GM21825 (cell line): ENCODE measurements at regions not wholly inside any gene's neighbourhood (a gene's known extent, or its start where the extent isn't known, plus 50 kb on each side); places are given as distances from the start of the nearest gene placed in this dataset.

Source experiments
- ATAC-seq: cut with Tn5 transposase; IDR thresholded peaks from one replicate; pipeline ENCODE4 v1.9.1; 2021; ENCODE audit warnings: mild to moderate bottlenecking, moderate library complexity; ENCODE audit not compliant: unreplicated experiment

DNA sequence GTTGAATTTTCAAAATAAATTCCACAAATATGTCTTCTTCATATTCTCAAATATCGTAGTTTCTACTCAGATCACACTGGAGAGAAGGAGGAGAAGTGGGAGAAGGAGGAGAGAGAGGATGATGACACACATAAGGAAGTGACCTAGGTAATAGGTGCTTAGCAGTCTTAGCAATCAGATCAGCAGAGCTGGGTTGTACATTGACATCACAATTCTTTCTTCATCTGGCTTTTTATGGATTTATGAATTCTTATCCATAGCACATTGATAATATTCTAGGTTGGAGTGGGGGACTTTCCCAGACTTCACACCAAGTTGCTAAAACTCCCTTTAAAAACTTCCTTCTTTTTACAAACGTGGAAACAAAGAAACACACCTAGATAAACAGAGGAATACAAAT is 86.9 kb downstream of the FGF9 start:
- no peak for ATAC-seq

DNA sequence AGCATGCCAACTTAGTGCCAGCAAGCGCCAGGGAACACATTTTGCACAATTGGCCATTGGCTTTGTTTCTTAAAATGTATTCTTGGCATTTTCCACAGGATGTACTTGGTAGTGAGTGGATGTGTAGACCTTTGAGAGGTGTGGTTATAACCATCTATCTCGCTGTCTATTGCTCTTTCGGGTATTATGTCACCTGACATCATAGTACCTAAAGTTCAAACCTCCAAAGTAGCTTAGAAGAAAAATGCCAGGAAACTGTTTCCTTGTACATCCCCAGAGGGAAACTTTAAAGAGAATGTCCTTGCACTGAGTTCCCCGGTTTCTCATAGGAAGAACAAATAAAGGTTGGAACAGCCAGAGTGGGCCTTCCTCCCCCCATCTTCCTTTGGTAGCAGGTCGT is 87.6 kb downstream of the FGF9 start:
- no peak for ATAC-seq

DNA sequence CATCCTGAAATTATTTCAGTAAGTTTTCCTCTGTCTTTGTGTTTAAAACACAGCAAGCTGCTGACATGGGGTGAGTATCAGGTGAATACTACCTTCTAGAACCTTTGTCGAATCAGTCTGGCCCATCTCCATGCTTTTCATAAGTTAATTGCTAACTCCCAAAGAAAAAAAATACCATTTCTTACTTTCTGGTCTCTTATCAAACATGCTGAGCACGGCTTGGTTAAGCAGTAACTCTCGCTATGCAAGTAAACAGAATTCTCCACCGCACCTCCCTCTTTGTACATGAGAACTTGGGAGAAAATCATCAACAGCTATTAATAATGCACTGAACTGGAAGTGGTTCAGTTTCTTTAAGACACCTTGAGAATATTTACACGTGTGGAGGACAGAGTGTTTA is 88.6 kb downstream of the FGF9 start:
- no peak for ATAC-seq

DNA sequence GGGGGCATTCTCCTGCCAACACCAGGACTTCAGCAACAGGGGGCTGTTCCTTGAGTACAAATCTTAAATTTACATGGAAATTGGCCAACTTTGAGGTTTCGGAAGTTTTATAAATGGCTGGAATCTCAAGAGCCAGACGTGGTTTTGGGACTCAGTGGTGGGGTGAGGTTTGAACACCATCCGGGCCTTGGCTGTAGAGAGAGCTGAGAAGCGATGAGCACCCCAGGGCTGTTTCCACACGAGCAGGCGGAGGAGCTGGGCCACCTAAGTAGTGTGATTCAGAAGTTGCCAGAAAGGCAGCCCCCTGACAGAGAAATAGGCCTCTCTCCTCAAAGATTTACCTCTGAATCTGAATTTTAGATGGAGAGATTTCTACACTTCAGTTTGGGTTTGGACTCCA is 89.0 kb downstream of the FGF9 start:
- ATAC-seq = no peak

DNA sequence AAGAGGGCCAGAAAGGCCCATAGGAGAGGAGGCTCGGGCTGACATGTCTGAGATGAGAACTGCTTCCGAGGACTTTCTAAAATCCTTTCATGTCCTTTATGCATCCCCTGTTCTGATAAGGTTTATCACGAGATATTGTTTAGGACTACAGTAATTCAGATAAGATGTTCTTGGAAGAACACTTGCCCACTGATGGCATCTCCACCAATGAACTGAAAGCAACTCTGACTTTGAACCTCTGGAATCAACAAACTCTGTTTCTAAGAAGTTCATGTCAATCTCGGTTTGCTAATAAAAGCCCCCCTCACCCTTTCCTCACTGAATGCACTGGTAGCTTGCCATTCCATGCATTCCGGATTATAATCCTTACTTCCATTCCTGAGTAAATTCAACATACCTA is 90.9 kb downstream of the FGF9 start:
- no peak for ATAC-seq

DNA sequence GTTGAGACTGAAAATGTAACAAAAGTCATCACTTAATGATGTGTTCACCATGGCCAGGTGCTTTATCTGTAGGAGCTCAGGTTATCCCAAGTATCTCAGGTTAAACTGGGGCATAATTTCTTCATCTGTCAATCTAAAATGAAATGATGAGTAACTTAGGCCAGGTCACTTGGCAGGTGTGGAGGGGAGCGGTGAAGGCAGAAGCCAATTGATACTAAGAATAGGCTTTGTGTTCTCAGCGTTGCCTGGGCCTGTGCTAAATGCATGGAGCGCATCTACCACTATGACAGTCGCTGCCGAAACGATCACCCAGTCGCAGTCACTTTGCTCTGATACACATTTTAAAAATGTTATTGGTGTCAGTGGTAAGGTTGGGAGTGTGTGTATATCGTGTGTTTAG is 91.6 kb downstream of the FGF9 start:
- no peak for ATAC-seq

DNA sequence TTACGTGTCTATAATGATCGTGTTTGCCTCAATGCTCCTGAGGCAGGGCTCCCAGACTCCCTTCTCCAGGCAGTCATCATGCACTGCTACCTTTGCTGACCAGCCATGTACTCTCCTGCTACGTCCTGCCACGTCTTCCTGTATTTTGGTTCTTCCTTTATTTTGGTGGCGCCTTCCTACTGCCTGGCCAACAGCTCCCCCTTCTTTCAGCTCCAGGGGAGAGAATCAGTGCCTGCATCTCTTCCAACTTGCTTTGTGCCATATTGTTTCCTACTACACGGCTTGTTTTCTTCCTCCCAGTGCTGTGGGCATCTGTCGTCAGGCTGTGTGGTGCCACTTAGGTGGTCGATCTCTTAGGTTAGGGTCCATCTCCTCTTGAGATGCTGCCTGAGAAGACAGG is 96.2 kb downstream of the FGF9 start:
- ATAC-seq = no peak

DNA sequence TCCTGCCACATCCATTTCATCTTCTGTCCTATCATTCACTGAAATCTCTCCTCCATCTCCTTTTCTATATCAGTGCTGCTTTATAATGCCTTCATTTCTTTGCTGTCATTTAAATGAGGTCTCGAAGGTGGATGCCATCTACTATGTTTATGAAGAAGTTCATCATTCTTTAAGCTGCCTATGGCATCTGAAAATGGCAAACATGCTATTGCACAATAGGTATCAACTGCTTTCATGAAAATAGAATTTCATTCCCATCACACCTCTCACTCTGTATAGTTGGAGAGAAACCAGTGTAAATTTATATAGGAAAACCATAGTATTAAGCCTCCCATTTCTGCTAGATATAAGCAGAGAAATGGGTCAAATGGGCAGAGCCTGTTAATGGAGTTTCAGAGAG is 100.2 kb downstream of the FGF9 start:
- ATAC-seq = no peak

DNA sequence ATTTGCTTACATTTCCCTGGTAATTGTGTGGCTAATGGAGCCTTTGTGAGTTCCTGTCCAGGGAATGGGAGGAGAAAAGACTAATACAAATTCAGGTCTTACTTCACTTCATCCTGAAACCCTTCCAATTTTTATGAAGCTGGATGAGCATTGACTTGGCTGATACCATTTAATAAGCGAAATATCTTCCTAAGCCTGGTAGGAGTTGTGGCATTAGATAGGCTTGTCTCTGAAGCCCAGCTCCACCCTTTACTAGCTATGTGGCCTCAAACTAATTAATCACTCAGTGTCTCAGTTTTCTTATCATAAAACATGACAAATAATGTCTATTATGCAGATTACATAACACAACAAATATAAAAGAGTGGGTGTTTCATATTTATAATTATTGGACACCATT is 106.3 kb downstream of the FGF9 start:
- ATAC-seq = no peak

DNA sequence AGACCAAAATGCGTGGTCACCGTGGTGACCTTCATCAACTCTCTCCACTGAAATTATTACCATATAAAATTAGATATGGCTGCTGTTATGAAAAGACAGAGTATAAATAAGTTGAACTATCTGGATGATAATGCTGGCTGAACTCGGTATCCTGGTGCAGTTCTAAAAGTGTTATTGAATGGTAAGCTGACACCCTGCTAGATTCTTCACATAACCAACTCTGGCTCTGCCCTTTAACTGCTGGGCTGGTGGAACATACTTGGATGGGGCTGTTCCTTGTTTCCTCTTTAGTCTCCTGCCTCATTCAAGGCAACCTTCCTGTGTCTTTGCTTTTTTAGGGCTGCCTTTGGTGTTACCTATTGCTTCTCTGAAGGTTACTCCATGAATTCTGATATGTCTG is 106.9 kb downstream of the FGF9 start:
- ATAC-seq = no peak

DNA sequence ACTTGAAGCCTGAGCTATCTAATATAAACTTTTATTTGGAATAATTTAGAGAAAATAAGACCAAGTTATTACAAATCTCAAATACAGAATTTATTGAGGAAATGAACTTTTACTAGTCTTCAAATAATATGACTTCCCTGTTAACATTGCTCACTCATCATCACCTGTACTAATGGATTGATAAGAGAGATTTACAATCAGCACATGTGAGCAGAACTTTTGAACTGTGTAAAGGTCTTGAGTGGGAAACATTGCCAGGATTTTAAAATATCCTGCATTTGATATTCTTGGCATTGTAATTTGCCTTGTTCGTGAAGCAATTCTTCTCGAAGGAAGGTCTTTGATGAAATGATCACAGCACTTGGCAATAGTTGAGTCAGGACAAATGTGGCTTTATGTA is 111.9 kb downstream of the FGF9 start:
- ATAC-seq = no peak

DNA sequence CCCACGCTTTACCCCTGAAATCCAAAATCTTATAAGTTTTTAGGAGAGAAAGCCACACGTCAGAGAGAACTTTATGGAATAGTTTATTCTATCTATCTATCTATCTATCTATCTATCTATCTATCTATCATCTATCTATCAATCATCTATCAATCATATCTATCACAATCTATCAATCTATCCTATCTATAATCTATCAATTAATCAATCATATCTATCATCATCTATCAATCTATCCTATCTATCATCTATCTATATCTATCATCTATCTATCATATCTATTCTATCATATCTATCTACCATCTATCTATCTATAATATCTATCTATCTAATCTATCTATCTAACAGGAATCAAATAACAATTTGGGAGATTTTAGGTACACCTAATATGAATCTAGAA is 115.1 kb downstream of the FGF9 start:
- no peak for ATAC-seq

DNA sequence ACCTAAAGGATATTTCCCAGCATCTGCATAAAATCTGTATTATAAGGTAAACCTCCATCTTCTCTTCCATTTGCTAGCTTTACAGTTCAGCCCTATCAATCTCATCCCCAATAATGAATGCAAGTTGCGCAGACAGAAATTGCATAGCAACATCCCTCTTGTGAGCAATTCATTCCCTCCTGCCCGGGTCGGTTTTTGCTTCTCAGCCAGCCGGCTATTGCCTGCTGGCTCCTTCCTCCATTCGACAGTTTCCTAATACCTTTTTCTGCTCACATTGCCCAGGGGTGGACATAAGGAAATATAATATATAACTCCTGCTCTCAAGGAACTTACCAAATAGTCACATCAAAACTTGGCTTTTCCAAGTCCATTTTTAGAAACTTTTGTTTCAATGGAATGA is 125.2 kb downstream of the FGF9 start:
- no peak for ATAC-seq

DNA sequence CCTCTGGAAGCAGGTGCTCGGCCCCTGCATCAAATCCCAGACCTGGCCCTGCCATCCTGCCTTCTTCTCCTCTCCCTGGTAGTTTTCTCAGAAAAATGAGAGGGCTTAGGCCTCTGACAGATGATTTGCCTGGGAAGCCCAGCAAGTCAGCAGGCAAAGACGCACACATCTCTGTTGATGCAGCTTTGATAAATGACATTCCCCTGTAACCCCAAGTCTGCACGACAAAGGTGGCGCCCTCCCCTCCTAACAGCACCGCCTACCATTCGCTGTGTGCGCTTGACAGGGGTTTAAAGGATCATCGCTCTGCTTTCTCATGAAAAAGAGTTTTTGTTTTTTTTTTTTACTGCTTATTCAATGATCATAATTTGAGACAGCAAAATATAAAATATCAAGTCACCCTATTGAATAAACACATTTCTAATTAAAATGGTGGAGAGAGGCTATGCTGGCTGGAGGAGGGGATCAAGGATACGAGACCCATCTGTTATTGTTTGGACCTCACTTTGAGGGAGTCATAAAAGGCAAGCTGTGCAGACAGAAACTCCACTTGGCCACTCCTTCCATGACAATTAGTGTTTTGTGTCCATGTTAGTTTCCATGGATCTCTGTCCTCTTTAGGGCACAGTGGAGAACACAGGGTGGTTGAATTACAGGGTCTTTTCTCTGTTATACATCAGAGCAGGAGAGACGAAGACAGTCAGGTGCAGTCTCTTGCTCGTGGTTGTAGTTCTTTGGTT is 126.1 kb downstream of the FGF9 start:
- ATAC-seq = no peak

DNA sequence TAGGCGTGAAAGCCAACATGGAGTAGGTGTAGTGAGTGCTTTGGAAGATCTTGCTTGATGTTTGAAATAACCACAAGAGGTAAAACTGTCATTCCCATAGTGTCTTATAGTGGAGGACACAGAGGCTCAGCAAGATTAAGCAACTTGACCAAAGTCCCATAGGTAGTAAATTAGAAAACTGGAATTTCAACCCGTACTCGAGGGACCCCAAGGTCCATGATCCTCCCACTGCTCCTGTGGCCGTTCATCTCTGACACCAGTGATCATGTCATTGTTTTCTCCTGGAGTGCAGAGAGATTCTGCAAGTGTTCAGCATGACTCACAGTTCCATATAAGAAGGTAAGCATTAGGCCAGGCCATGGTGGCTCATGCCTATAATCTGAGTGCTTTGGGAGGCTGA is 126.9 kb downstream of the FGF9 start:
- no peak for ATAC-seq

DNA sequence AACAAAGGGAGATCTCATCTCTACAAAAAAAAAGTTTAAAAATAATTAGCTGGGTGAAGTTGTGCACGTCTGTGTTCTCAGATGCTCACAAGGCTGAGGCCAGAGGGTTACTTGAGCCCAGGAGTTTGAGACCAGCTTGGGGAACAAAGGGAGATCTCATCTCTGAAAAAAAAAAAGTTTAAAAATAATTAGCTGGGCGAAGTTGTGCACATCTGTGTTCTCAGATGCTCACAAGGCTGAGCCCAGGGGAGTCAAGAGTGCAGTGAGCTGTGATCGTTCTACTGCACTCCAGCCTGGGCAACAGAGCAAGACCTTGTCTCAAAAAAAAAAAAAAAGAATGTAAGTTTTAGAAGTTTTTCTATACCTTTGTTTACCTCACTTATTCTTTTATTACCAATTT is 127.3 kb downstream of the FGF9 start:
- ATAC-seq = no peak

DNA sequence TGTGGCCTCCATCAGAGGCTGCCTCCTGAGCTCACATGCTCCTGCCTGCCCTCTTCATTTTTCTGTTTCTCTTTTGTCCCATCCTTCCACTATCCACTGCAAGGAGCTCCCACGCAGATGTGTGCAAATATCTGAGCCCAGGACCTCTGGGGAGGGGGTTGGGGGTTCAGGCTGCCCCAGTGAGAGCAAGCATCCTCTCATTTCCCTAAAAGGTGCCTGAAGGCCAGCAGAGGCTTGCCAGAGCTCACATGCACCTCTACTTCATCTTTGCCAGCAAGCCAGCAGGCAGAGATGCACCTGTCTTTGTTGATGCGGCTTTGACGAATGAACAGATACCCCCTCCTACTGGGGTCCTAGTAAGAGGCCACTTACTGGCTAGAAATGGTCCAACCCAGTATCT is 128.8 kb downstream of the FGF9 start:
- no peak for ATAC-seq

DNA sequence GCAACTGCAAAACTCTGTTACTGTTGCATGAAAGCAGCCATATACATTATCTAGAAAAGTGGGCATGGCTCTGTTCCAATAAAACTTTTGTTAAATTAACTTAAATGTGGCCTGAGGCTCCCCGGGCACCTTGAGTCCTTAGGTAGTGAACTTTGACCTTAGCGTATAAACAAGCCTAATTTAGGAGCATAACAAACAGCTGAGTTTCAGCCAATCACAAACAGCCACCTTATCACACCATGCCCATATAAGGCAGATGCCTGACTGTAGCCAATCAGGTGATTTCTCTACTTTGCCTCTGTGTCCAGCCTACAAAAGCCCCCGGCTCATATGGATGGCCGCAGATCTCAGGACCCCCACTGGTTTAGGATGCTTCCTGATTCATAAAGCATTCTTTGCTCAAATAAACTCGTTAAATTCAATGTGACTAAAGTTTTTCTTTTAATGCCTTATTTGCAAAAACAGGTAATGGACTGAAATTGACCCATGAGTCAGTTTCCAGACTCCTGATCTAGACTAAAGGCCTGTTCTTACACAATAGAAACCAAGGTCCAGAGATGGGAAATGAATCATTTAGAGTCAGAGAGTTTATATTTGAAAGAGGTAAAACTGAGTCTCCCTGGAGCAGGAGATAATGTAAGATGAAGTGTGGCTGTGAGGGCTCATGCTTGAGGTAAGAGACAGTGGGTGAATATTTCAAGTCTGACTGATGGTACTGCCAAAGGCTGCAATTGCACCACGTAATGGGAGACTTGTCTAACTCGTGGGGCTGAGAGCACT is 130.2 kb downstream of the FGF9 start:
- no peak for ATAC-seq

DNA sequence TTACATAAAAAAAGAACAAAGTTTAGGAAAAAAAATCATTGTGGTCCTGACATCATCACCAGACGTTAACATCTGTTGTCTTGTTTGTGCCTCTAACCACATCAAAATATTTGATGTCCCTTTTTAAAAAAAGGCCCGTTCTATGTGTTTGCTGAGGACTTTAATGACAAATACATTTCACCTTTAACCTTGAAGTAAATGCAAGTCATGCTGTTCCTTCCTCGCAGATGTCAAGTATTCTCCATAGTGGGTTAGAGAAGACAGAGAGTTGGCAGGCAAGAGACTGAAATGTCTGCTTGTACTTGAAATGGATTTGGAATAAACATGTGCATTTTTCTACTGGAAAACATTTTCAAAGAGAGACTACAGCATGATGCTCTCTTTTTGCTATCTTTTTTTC is 134.9 kb downstream of the FGF9 start:
- ATAC-seq = no peak

DNA sequence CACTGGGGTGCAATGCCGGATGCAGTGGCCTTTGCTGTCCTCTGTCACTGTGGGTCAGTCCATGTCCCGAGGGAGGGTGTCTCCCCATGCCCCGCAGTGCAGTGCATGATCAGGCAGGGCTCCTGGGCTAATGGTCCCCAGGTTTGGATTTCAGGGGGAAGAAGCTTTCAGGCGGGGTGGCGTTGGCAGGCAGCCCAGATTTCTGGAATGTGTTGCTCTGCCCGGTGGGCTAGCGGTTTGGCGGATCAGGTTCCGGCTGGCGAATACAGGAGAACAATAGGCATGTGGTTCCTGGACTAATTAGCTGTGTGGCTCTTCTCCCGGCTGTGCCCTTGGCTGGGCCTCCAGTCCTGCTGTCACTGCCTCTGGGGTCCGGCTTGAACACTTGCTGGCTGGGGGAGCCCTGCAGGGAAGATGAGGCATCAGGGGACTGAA is 141.3 kb downstream of the FGF9 start:
- ATAC-seq = no peak

DNA sequence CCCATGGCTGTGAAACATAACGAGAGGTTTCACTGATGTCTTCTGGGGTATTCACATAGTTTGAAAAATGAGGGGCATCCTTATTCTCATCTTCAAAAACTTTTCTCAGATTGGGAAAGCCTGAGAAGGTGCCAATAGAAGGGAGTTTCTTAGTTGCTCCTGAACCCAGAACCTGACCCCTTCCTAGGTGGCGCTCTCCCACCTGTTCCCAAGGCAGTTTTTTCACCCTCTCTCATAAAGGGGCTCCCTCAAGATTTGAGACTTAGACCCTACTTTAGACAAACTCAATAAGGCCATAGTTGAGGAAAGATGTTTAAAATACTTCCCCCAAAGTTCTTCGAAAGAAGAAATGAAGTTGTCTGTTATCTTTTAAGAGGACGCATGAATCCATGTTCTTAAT is 142.2 kb downstream of the FGF9 start:
- no peak for ATAC-seq

DNA sequence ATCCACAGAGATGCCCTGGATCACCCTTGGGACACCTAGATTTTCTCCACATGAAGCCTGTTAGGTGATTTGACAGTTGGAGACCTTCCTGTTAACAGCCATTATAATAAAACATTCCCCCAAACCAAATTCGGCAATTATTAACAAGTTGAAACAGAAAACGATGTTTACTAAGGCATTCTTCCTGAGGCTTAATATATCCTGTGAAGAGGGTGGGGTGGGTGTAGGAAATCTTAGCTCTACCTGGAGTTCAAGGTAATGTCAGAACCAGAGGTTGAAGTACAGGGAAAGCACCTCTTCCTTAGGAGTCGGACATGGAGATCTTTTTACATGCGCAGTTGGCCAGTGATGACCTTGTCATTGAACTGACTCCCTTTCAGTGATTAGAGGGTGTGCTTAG is 143.0 kb downstream of the FGF9 start:
- no peak for ATAC-seq

DNA sequence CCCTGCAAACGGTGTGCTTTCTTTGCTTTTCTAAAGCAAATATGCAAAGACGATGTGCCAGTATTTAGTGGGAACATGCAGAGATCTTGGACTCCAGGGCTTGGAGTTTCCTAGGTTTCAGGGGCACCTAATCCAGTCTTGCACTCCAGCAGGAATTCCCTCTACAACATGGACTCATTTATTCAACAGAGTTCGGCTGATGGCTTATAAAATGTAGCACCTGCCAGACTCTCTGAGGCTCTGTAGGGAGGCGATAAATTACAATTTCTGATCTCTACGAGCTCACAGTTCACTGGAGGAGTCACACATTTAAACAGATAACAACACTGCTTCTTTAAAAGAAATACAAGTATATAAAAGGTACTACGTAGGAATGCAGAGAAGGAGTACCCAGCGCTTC is 143.7 kb downstream of the FGF9 start:
- no peak for ATAC-seq
